Mesenchymal stem cell (in vitro differentiated cells and primary cell): ENCODE measurements at regions not wholly inside any gene's neighbourhood (a gene's known extent, or its start where the extent isn't known, plus 50 kb on each side); places are given as distances from the start of the nearest gene placed in this dataset.
A peak's percentile ranks its signal among the peaks of the same experiment; 100 is the strongest.

ENCODE experiments used
- DNase-seq: peaks from one replicate; pipeline ENCODE4 v3.0.0-alpha.2; 2013
- H2AFZ ChIP-seq: one replicate; pipeline ENCODE4 v1.6.1; 2013; ENCODE audit warnings: low read depth, mild to moderate bottlenecking, control low read depth, inconsistent platforms, low read length, moderate library complexity
- H2AK5ac ChIP-seq: 2 replicates; pipeline ENCODE4 v1.6.1; 2013; ENCODE audit warnings: low read length, moderate library complexity, mild to moderate bottlenecking, inconsistent platforms; ENCODE audit not compliant: severe bottlenecking
- H2BK120ac ChIP-seq: one replicate; pipeline ENCODE4 v1.6.1; 2013; ENCODE audit warnings: low read depth, mild to moderate bottlenecking, inconsistent platforms, low read length, moderate library complexity
- H2BK12ac ChIP-seq, 2 experiments: one replicate each; pipeline ENCODE4 v1.6.1; 2013; ENCODE audit warnings: inconsistent platforms in 2 of 2, low read length in 2 of 2, mild to moderate bottlenecking in 2 of 2, moderate library complexity in 2 of 2, control low read depth in 1 of 2
- H2BK15ac ChIP-seq: one replicate; pipeline ENCODE4 v1.6.1; 2013; ENCODE audit warnings: mild to moderate bottlenecking, low read depth, inconsistent platforms; ENCODE audit not compliant: poor library complexity, severe bottlenecking
- H2BK5ac ChIP-seq: 2 replicates; pipeline ENCODE4 v1.6.1; 2013; ENCODE audit warnings: low read depth, mild to moderate bottlenecking, low read length, control low read depth, inconsistent platforms; ENCODE audit not compliant: poor library complexity, severe bottlenecking
- H3K14ac ChIP-seq, 2 experiments: one replicate each; pipeline ENCODE4 v1.6.1; 2013; ENCODE audit warnings: inconsistent platforms in 2 of 2, low read length in 2 of 2, control low read depth in 1 of 2, mild to moderate bottlenecking in 1 of 2, moderate library complexity in 1 of 2
- H3K18ac ChIP-seq, 2 experiments: one replicate each; pipeline ENCODE4 v1.6.1; 2013; ENCODE audit warnings: inconsistent platforms in 2 of 2, low read length in 2 of 2, control low read depth in 1 of 2, low read depth in 1 of 2, mild to moderate bottlenecking in 1 of 2
- H3K23ac ChIP-seq, 2 experiments: one replicate each; pipeline ENCODE4 v1.6.1; 2013; ENCODE audit warnings: inconsistent platforms in 2 of 2, low read length in 2 of 2, mild to moderate bottlenecking in 2 of 2, moderate library complexity in 2 of 2, control low read depth in 1 of 2
- H3K27ac ChIP-seq: 2 replicates; pipeline ENCODE4 v1.5.1; 2013; ENCODE audit warnings: mild to moderate bottlenecking, moderate library complexity, low read length, control low read depth, inconsistent platforms; ENCODE audit not compliant: poor library complexity, severe bottlenecking
- H3K27me3 ChIP-seq, 2 experiments: 2 replicates each; pipeline versions ENCODE4 v1.6.1 to v1.7.0; 2013; ENCODE audit warnings: low read length in 2 of 2, mild to moderate bottlenecking in 2 of 2, moderate library complexity in 2 of 2, control low read depth in 1 of 2, inconsistent platforms in 1 of 2; ENCODE audit not compliant: control insufficient read depth in 1 of 2, insufficient read depth in 1 of 2
- H3K36me3 ChIP-seq, 2 experiments: 2 replicates each; pipeline versions ENCODE4 v1.6.1 to v1.7.0; 2013; ENCODE audit warnings: low read length in 2 of 2, control low read depth in 1 of 2, inconsistent platforms in 1 of 2, low read depth in 1 of 2, mild to moderate bottlenecking in 1 of 2; ENCODE audit not compliant: insufficient read depth in 2 of 2, control insufficient read depth in 1 of 2
- H3K4ac ChIP-seq, 2 experiments: one replicate each; pipeline ENCODE4 v1.6.1; 2013; ENCODE audit warnings: inconsistent platforms in 2 of 2, low read length in 2 of 2, mild to moderate bottlenecking in 2 of 2, moderate library complexity in 2 of 2, control low read depth in 1 of 2, low read depth in 1 of 2
- H3K4me1 ChIP-seq: 2 replicates; pipeline ENCODE4 v1.6.1; 2013; ENCODE audit warnings: low read depth, low read length, control low read depth; ENCODE audit not compliant: control insufficient read depth, insufficient read depth
- H3K4me2 ChIP-seq: 2 replicates; pipeline ENCODE4 v1.6.1; 2013; ENCODE audit warnings: low read length, mild to moderate bottlenecking, inconsistent platforms; ENCODE audit not compliant: poor library complexity, severe bottlenecking
- H3K4me3 ChIP-seq, 2 experiments: 2 replicates each; pipeline versions ENCODE4 v1.5.1 to v1.7.0; 2013; ENCODE audit warnings: low read length in 2 of 2, mild to moderate bottlenecking in 2 of 2, control low read depth in 1 of 2, low read depth in 1 of 2; ENCODE audit not compliant: insufficient read depth in 1 of 2
- H3K79me1 ChIP-seq: replicated peaks from 2 replicates; pipeline ENCODE4 v1.6.1; 2013; ENCODE audit warnings: mild to moderate bottlenecking, control low read depth, low read length, inconsistent platforms; ENCODE audit not compliant: poor library complexity, severe bottlenecking
- H3K9ac ChIP-seq: 2 replicates; pipeline ENCODE4 v1.7.0; 2013; ENCODE audit warnings: mild to moderate bottlenecking, low read length, moderate library complexity
- H3K9me3 ChIP-seq: 2 replicates; pipeline ENCODE4 v1.7.0; 2013; ENCODE audit warnings: mild to moderate bottlenecking, low read length; ENCODE audit not compliant: control insufficient read depth
- H4K8ac ChIP-seq: one replicate; pipeline ENCODE4 v1.6.1; 2013; ENCODE audit warnings: inconsistent platforms, mild to moderate bottlenecking, low read length, moderate library complexity
- H4K91ac ChIP-seq: one replicate; pipeline ENCODE4 v1.6.1; 2013; ENCODE audit warnings: mild to moderate bottlenecking, low read length, inconsistent platforms
- WGBS: methylation state at CpG from one replicate; pipeline ENCODE4 v1.1.7; 2013; ENCODE audit warnings: mixed read lengths; 5-methylcytosine and 5-hydroxymethylcytosine counted together

DNA sequence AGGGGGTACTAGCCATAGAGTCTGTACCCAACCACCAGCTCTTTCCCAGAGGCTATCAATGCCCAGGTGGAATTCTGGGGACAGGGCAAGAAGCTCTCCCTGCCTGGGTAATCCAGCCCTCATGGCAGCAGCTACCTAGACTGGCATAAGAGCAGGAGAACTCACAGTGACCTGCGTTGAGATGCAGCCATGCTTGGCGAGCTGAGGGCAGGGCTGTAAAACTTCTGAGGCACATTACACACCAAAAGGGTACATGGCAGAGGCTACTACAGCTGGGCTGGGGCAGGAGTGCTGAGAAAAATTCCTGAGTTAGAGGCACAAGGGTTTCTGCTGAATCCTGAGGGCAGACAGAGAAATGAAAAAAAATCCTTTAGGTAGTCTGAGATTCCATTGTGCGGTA lies 927.9 kb upstream of the B3GALT2 start:
- H2AK5ac ChIP-seq = no peak overlapping the region
- no peaks in the 10 kb centered on the region for H3K9me3 ChIP-seq
- H3K18ac ChIP-seq = no peak overlapping the region
- H3K4me2 ChIP-seq = no peak overlapping the region
- H2BK15ac ChIP-seq = no peak overlapping the region
- H2BK12ac ChIP-seq = no peak overlapping the region
- H3K4me1 ChIP-seq = no peaks in the 10 kb centered on the region
- no peak overlapping the region for H3K9ac ChIP-seq
- H2BK5ac ChIP-seq = no peak overlapping the region
- H3K27ac ChIP-seq = no peak overlapping the region
- WGBS = 78% methylated on average over 3 of the region's 3 CpGs
- no peaks in the 10 kb centered on the region for H3K36me3 ChIP-seq
- no peak overlapping the region for H2BK120ac ChIP-seq
- no peak overlapping the region for H3K14ac ChIP-seq
- no peak overlapping the region for H4K91ac ChIP-seq
- no peaks in the 10 kb centered on the region for H3K27me3 ChIP-seq
- no peak for DNase-seq
- no peak overlapping the region for H3K23ac ChIP-seq
- no peak overlapping the region for H4K8ac ChIP-seq
- no peak overlapping the region for H2AFZ ChIP-seq
- no peaks in the 10 kb centered on the region for H3K79me1 ChIP-seq
- no peak overlapping the region for H3K4me3 ChIP-seq
- H3K4ac ChIP-seq = no peak overlapping the region

GRCh38 chr1:194105381-194105780 lies 919.0 kb upstream of the B3GALT2 start:
- Histone ChIP-seq H3K9ac (no peak overlapping the region), H3K79me1 (no peaks in the 10 kb centered on the region), H3K23ac (no peak overlapping the region), H2BK5ac (no peak overlapping the region), H3K27ac (no peak overlapping the region), H2AK5ac (no peak overlapping the region), H2AFZ (no peak overlapping the region), H3K36me3 (no peaks in the 10 kb centered on the region), H3K4me1 (no peaks in the 10 kb centered on the region), H3K4me2 (no peak overlapping the region), H3K9me3 (no peaks in the 10 kb centered on the region), H2BK12ac (no peak overlapping the region), H2BK15ac (no peak overlapping the region), H4K8ac (no peak overlapping the region), H3K27me3 (no peaks in the 10 kb centered on the region), H2BK120ac (no peak overlapping the region), H4K91ac (no peak overlapping the region), H3K14ac (no peak overlapping the region), H3K4me3 (no peak overlapping the region), H3K18ac (no peak overlapping the region), H3K4ac (no peak overlapping the region)
- 100% methylated on average over 1 of the region's 2 CpGs for WGBS
- no peak for DNase-seq

- no peaks in the 10 kb centered on the region for H3K36me3 ChIP-seq
- no peak overlapping the region for H3K27ac ChIP-seq
- no peak overlapping the region for H3K4me3 ChIP-seq
- H3K18ac ChIP-seq = no peak overlapping the region
- H3K9me3 ChIP-seq = no peaks in the 10 kb centered on the region
- 54% methylated on average over 2 of the region's 2 CpGs for WGBS
- no peak overlapping the region for H3K4ac ChIP-seq
- no peak overlapping the region for H3K4me2 ChIP-seq
- no peak overlapping the region for H3K9ac ChIP-seq
- H4K91ac ChIP-seq = no peak overlapping the region
- H3K4me1 ChIP-seq = no peaks in the 10 kb centered on the region
- H3K14ac ChIP-seq = peak overlapping the region in 1 of 2 experiments; percentile 35
- H2BK5ac ChIP-seq = no peak overlapping the region
- no peak overlapping the region for H2BK120ac ChIP-seq
- H3K79me1 ChIP-seq = no peaks in the 10 kb centered on the region
- H2AFZ ChIP-seq = no peak overlapping the region
- no peak for DNase-seq
- no peak overlapping the region for H2BK15ac ChIP-seq
- H4K8ac ChIP-seq = no peak overlapping the region
- no peak overlapping the region for H3K23ac ChIP-seq
- H2BK12ac ChIP-seq = no peak overlapping the region
- H3K27me3 ChIP-seq = no peaks in the 10 kb centered on the region
- H2AK5ac ChIP-seq = no peak overlapping the region
Observed at GRCh38 chr1:194104247-194104844, 917.9 kb upstream of the B3GALT2 start.

DNA sequence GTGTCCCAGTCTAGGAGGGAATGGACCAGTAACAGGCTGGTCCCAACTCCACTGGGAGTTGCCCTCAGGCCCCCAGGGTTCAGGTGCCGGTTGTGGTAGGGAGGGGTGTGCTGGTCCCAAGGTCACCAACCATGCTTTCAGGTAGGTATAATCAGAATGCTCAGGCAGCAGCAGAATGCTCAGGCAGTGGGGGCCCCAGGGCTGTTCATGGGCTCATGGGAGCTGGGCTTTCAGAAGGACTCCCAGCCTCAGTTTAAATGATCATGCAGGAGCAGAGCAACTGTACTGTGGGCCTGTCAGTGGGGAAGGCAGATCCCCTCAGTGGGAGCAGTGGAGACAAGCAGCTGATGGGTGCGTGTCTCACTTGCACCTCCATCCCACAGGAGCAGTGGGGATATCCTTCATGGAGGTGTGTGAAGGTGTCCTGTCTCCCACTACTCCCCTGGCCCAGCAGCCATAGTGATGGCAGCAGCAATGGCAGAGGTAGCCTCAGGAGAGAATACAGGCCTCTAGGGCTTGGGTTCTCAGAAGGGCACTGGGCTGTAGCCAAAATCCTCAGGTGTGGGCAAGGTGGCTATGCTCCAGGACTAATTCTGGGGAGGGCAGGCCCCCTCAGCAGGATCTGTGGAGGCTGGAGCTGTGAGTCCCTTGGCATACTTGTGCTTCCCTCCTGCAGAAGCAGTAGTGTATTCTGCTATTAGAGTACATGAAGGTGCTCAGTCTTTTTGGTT lies 917.3 kb upstream of the B3GALT2 start:
- no peak overlapping the region for H2BK12ac ChIP-seq
- H3K4me3 ChIP-seq = no peak overlapping the region
- H3K18ac ChIP-seq = no peak overlapping the region
- no peak overlapping the region for H3K4me2 ChIP-seq
- no peak overlapping the region for H4K91ac ChIP-seq
- no peaks in the 10 kb centered on the region for H3K36me3 ChIP-seq
- no peak overlapping the region for H3K27ac ChIP-seq
- H4K8ac ChIP-seq = no peak overlapping the region
- H3K9ac ChIP-seq = no peak overlapping the region
- no peak overlapping the region for H2BK120ac ChIP-seq
- no peak overlapping the region for H2BK5ac ChIP-seq
- no peak overlapping the region for H3K4ac ChIP-seq
- WGBS = 72% methylated on average over 2 of the region's 2 CpGs
- H3K14ac ChIP-seq = peak overlapping the region in 1 of 2 experiments; percentile 18
- H2AFZ ChIP-seq = no peak overlapping the region
- H3K4me1 ChIP-seq = no peaks in the 10 kb centered on the region
- H3K27me3 ChIP-seq = no peaks in the 10 kb centered on the region
- H2BK15ac ChIP-seq = no peak overlapping the region
- H3K23ac ChIP-seq = no peak overlapping the region
- H2AK5ac ChIP-seq = no peak overlapping the region
- H3K9me3 ChIP-seq = no peaks in the 10 kb centered on the region
- no peak for DNase-seq
- no peaks in the 10 kb centered on the region for H3K79me1 ChIP-seq
